Stimulated activated CD8-positive, alpha-beta memory T cell treated with anti-CD3 and anti-CD28 coated beads, Interleukin-7, amount 100 ng/mL, for 48 hours (primary cell): ENCODE measurements at regions not wholly inside any gene's neighbourhood (a gene's known extent, or its start where the extent isn't known, plus 50 kb on each side); places are given as distances from the start of the nearest gene placed in this dataset.
"Not testable (repeated sequence)": the region's sequence is repeated elsewhere in the genome, so short reads cannot be mapped to it uniquely, and the experiment has no call there.

Experiments used
- DNase-seq, 2 donors: peaks; one replicate each; pipeline ENCODE4 v3.0.0-alpha.2; 2020; ENCODE audit warnings: low read depth in 1 of 2; ENCODE audit errors: extremely low read depth in 1 of 2

GRCh38 chr1:200496937-200497336 is 87.1 kb upstream of the ZNF281 start:
- DNase-seq = no peak

- no peak for DNase-seq
These were observed 86.1 kb upstream of the ZNF281 start for GRCh38 chr1:200495901-200496300.

- no peak for DNase-seq
These were observed 83.5 kb upstream of the ZNF281 start for GRCh38 chr1:200493344-200493743.

- DNase-seq = no peak
These were observed 81.3 kb upstream of the ZNF281 start for GRCh38 chr1:200491103-200491502.

- no peak for DNase-seq
These were observed 80.3 kb upstream of the ZNF281 start for GRCh38 chr1:200490183-200490582.

- no peak for DNase-seq
These were observed 78.7 kb upstream of the ZNF281 start for GRCh38 chr1:200488375-200489165.

- no peak for DNase-seq
These were observed 77.8 kb upstream of the ZNF281 start for GRCh38 chr1:200487650-200488049.

GRCh38 chr1:200486634-200487033 is 76.8 kb upstream of the ZNF281 start:
- DNase-seq = no peak

- DNase-seq = not testable (repeated sequence)
These were observed 74.7 kb upstream of the ZNF281 start for GRCh38 chr1:200484438-200484946.

GRCh38 chr1:200483491-200484143 is 73.8 kb upstream of the ZNF281 start:
- peak; percentile 27 to 69 for DNase-seq

GRCh38 chr1:200480964-200481363 is 71.1 kb upstream of the ZNF281 start:
- DNase-seq = no peak

- no peak for DNase-seq
These were observed 70.0 kb upstream of the ZNF281 start for GRCh38 chr1:200479816-200480215.

GRCh38 chr1:200478945-200479558 is 69.2 kb upstream of the ZNF281 start:
- DNase-seq = no peak

- no peak for DNase-seq
These were observed 68.4 kb upstream of the ZNF281 start for GRCh38 chr1:200478239-200478623.

- DNase-seq = no peak
These were observed 64.8 kb upstream of the ZNF281 start for GRCh38 chr1:200474633-200475032.

- no peak for DNase-seq
These were observed 64.0 kb upstream of the ZNF281 start for GRCh38 chr1:200473698-200474371.

- no peak for DNase-seq
These were observed 61.9 kb upstream of the ZNF281 start for GRCh38 chr1:200471739-200472138.

GRCh38 chr1:200468264-200469001 is 58.6 kb upstream of the ZNF281 start:
- DNase-seq = no peak

GRCh38 chr1:200464784-200465400 is 55.1 kb upstream of the ZNF281 start:
- no peak for DNase-seq
